ENCODE measurements at regions not wholly inside any gene's neighbourhood (a gene's known extent, or its start where the extent isn't known, plus 50 kb on each side); places are given as distances from the start of the nearest gene placed in this dataset. TPM values are rescaled to one million over a fixed set of nuclear protein-coding genes. Genes with fewer than 3 reads are reported as not detected.

DNA sequence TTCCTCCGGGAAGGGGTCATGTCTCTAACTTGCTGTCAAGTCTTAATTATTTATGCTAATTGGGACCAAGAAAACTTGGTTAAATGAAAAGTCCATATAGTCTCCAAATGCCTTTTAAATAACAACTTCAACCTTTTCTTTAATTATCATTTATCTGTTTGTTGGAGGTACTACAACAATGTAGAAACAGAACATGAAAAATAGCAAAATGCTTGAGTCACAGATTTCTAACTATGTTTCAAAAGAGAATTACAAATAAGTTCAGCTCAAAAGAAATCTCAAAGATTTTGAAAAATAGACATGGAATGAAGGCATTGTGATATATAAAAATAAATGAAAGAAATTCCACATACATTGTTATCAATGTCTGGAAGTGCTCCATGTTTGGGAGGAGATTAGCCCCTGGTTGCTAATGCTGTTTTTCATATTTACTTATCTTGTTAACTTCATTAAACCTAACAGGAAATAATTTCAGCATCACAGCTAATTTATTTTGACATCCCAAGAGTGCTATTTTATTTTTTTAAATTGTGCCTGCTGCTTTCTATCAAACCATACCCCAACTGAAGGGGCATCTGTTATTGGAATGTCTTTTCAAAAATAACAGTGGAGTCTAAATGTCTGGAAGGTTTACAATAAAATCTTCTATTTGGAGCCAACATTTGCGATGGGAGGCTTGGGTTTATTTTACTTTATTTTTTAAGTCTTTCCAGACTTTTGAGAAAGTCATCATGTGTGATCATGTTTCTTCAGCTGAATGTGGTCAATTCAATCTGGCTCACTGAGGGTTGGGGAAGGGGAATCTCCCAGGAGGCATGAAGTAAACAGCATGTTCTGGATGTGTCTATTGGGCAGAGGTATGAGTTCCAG, 53.1 kb upstream of the ANKRD55 start:
- TF ChIP-seq, protein P1, sequence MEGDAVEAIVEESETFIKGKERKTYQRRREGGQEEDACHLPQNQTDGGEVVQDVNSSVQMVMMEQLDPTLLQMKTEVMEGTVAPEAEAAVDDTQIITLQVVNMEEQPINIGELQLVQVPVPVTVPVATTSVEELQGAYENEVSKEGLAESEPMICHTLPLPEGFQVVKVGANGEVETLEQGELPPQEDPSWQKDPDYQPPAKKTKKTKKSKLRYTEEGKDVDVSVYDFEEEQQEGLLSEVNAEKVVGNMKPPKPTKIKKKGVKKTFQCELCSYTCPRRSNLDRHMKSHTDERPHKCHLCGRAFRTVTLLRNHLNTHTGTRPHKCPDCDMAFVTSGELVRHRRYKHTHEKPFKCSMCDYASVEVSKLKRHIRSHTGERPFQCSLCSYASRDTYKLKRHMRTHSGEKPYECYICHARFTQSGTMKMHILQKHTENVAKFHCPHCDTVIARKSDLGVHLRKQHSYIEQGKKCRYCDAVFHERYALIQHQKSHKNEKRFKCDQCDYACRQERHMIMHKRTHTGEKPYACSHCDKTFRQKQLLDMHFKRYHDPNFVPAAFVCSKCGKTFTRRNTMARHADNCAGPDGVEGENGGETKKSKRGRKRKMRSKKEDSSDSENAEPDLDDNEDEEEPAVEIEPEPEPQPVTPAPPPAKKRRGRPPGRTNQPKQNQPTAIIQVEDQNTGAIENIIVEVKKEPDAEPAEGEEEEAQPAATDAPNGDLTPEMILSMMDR (IDR thresholded peaks at IDR 0.05; ENCODE audit: extremely low read depth, low read depth, low read length): no peak
- H3K4me3 ChIP-seq (ENCODE audit: insufficient read depth, low read length): no peak overlapping the region
- H3K9me3 ChIP-seq (ENCODE audit: low read depth, low read length): no peaks in the 10 kb centered on the region
- H3K4me1 ChIP-seq (ENCODE audit: insufficient read depth, low read length): peaks cover 6% of the 10 kb centered on the region
- peak; percentile 65 for DNase-seq (ENCODE audit: insufficient read length, low spot score, missing footprints)
- H3K36me3 ChIP-seq (ENCODE audit: insufficient read depth, low read length): no peaks in the 10 kb centered on the region
- no peaks in the 10 kb centered on the region for H3K79me2 ChIP-seq (ENCODE audit: insufficient read depth, low read length)
- no peak overlapping the region for H3K27ac ChIP-seq (ENCODE audit: low read depth, low read length)
- H3K4me2 ChIP-seq (ENCODE audit: insufficient read depth, low read length): no peak overlapping the region
- peaks cover 4% of the 10 kb centered on the region for H3K27me3 ChIP-seq (ENCODE audit: insufficient read depth, low read length)
- H4K20me1 ChIP-seq (ENCODE audit: insufficient read depth, low read length): no peaks in the 10 kb centered on the region
- H2AFZ ChIP-seq (ENCODE audit: low read length): no peak overlapping the region

DNA sequence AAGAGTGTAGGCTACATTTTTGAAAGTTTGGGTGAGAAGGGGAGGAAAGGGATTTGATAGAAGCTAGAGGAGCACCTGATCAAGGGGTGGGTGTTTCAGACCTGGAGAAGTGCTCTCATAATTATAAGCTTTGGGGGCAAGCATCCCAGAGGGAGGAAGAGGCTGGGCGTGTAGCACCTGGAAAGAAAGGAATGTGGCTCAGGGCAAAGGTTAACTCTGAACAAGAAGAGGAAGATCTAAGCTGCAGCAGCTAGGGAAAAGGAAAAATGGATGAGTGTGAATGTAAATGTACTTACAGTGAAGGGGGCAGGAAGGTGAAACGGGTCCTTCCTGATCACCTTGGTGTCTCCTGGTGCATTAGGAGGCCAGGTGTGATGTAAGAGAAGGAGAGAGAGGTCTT, 49.8 kb upstream of the ANKRD55 start:
- no peaks in the 10 kb centered on the region for H3K9me3 ChIP-seq (ENCODE audit: low read depth, low read length)
- peaks cover 21% of the 10 kb centered on the region for H3K4me1 ChIP-seq (ENCODE audit: insufficient read depth, low read length)
- H3K79me2 ChIP-seq (ENCODE audit: insufficient read depth, low read length): no peaks in the 10 kb centered on the region
- no peak for DNase-seq (ENCODE audit: insufficient read length, low spot score, missing footprints)
- no peaks in the 10 kb centered on the region for H3K27me3 ChIP-seq (ENCODE audit: insufficient read depth, low read length)
- H3K27ac ChIP-seq (ENCODE audit: low read depth, low read length): no peak overlapping the region
- TF ChIP-seq, protein P1 (IDR thresholded peaks at IDR 0.05; ENCODE audit: extremely low read depth, low read depth, low read length): no peak
- H3K36me3 ChIP-seq (ENCODE audit: insufficient read depth, low read length): no peaks in the 10 kb centered on the region
- H3K4me3 ChIP-seq (ENCODE audit: insufficient read depth, low read length): no peak overlapping the region
- H3K4me2 ChIP-seq (ENCODE audit: insufficient read depth, low read length): no peak overlapping the region
- H2AFZ ChIP-seq (ENCODE audit: low read length): no peak overlapping the region
- no peaks in the 10 kb centered on the region for H4K20me1 ChIP-seq (ENCODE audit: insufficient read depth, low read length)

Small RNAs in the stretch of these regions (small RNA-seq; reads per million reads assigned to genes)
- gene HMGN1P17 (not detected), gene RNU6ATAC2P (3.5 reads per million, percentile 81 among the genes with 10 or more reads in this experiment)

Data from osteoblast (primary cell).